ENCODE measurements at regions not wholly inside any gene's neighbourhood (a gene's known extent, or its start where the extent isn't known, plus 50 kb on each side); places are given as distances from the start of the nearest gene placed in this dataset.

GRCh38 chr9:129418451-129418850 is 202.4 kb downstream of the C9orf50 start:
- no peak for TF ChIP-seq CTCF (IDR thresholded peaks at IDR 0.05; ENCODE audit: low read depth, low read length, poor library complexity, severe bottlenecking)
- no peak for TF ChIP-seq EZH2phosphoT487 (IDR thresholded peaks at IDR 0.05; ENCODE audit: borderline replicate concordance, low read length)

Measured in DOHH2 (cell line).